RWPE2 (cell line): ENCODE measurements at regions not wholly inside any gene's neighbourhood (a gene's known extent, or its start where the extent isn't known, plus 50 kb on each side); places are given as distances from the start of the nearest gene placed in this dataset.

Experiments
- ATAC-seq: fragments of 200-7000 bp; cut with Tn5 transposase; 3 replicates; pipeline ENCODE4 v1.9.1; 2021; ENCODE audit warnings: low read depth
- DNase-seq: peaks from one replicate; pipeline ENCODE4 v3.0.0-alpha.2; 2020; ENCODE audit warnings: low spot score
- H3K27ac ChIP-seq: fragments of 450-650 bp; 2 replicates; pipeline ENCODE4 v1.5.1; 2017; ENCODE audit warnings: mild to moderate bottlenecking; ENCODE audit not compliant: poor library complexity, severe bottlenecking
- H3K27me3 ChIP-seq: fragments of 250-450 bp; sonication (Bioruptor Pico); 2 replicates; pipeline ENCODE4 v1.5.1; 2021; ENCODE audit warnings: mild to moderate bottlenecking, moderate library complexity; ENCODE audit not compliant: insufficient read depth, poor library complexity, severe bottlenecking
- H3K36me3 ChIP-seq: fragments of 250-450 bp; sonication (Bioruptor Pico); 2 replicates; pipeline ENCODE4 v1.5.1; 2020; ENCODE audit warnings: low read depth, mild to moderate bottlenecking, moderate library complexity
- H3K4me1 ChIP-seq: fragments of 250-450 bp; sonication (Bioruptor Pico); 2 replicates; pipeline ENCODE4 v1.5.1; 2021; ENCODE audit warnings: mild to moderate bottlenecking, moderate library complexity; ENCODE audit not compliant: insufficient read depth, poor library complexity, severe bottlenecking
- H3K4me3 ChIP-seq: fragments of 250-450 bp; sonication (Bioruptor Pico); 2 replicates; pipeline ENCODE4 v1.5.1; 2021; ENCODE audit warnings: mild to moderate bottlenecking, moderate library complexity; ENCODE audit not compliant: severe bottlenecking
- H3K9me3 ChIP-seq: fragments of 250-450 bp; sonication (Bioruptor Pico); 2 replicates; pipeline ENCODE4 v1.5.1; 2021; ENCODE audit warnings: mild to moderate bottlenecking, moderate library complexity; ENCODE audit not compliant: severe bottlenecking
- TF ChIP-seq, protein P1 (sequence below): fragments of 450-650 bp; IDR thresholded peaks from one replicate; pipeline ENCODE4 v1.5.1; 2017; ENCODE audit warnings: mild to moderate bottlenecking, moderate library complexity; ENCODE audit not compliant: poor library complexity, severe bottlenecking

DNA sequence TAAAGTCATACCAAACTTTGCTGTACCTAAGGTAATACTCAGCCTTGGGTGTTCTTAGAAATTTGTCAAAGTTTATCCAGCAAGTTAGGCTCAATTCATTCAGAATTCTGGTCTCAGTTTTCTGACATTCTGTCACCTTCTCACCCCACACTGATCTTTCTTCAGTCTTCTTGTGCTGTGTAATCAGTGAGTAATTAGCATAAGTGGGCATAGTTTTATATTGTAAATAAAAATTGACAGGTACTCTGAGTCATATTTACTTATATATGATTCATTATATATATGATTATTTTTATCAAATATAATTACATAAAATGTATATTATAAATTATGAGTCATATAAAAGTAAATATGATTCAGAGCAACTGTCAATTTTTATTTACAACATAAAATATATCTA, 170.9 kb upstream of the MAGI2 start:
- peak; percentile 43; the same call in 1 of the 3 replicates for ATAC-seq

GRCh38 chr7:79622781-79623180, 169.3 kb upstream of the MAGI2 start:
- H3K9me3 ChIP-seq = no peaks in the 10 kb centered on the region
- ATAC-seq (peak; percentile 90), DNase-seq (no peak)
- H3K27me3 ChIP-seq = no peaks in the 10 kb centered on the region
- H3K4me3 ChIP-seq = no peak overlapping the region
- no peaks in the 10 kb centered on the region for H3K36me3 ChIP-seq
- H3K27ac ChIP-seq = peak overlapping the region; percentile 36
- TF ChIP-seq, protein P1, sequence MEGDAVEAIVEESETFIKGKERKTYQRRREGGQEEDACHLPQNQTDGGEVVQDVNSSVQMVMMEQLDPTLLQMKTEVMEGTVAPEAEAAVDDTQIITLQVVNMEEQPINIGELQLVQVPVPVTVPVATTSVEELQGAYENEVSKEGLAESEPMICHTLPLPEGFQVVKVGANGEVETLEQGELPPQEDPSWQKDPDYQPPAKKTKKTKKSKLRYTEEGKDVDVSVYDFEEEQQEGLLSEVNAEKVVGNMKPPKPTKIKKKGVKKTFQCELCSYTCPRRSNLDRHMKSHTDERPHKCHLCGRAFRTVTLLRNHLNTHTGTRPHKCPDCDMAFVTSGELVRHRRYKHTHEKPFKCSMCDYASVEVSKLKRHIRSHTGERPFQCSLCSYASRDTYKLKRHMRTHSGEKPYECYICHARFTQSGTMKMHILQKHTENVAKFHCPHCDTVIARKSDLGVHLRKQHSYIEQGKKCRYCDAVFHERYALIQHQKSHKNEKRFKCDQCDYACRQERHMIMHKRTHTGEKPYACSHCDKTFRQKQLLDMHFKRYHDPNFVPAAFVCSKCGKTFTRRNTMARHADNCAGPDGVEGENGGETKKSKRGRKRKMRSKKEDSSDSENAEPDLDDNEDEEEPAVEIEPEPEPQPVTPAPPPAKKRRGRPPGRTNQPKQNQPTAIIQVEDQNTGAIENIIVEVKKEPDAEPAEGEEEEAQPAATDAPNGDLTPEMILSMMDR = no peak
- peaks cover 26% of the 10 kb centered on the region for H3K4me1 ChIP-seq

More for the DNA sequence above, 170.9 kb upstream of the MAGI2 start:
- Histone ChIP-seq H3K9me3 (no peaks in the 10 kb centered on the region), H3K4me1 (peaks cover 26% of the 10 kb centered on the region), H3K36me3 (no peaks in the 10 kb centered on the region), H3K27ac (no peak overlapping the region), H3K4me3 (no peak overlapping the region), H3K27me3 (no peaks in the 10 kb centered on the region)
- TF ChIP-seq, protein P1 = no peak
- DNase-seq = no peak

DNA sequence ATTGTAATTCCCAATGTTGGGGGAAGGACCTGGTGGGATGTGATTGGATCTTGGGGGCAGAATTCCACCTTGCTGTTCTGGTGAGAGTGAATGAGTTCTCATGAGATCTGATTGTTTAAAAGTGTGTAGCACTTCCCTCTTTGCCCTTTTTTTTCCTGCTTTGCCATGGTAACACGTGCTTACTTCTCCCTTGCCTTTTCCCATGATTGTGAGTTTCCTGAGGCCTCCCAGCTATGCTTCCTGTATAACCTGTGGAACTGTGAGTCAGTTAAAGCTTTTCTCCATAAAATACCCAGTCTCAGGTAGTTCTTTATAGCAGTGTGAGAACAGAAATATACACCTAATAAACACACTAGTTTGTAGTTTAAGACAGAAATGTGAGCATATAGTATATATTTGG, 166.8 kb upstream of the MAGI2 start:
- Histone ChIP-seq H3K27me3 (no peaks in the 10 kb centered on the region), H3K36me3 (no peaks in the 10 kb centered on the region), H3K4me3 (no peak overlapping the region), H3K4me1 (peaks cover 26% of the 10 kb centered on the region), H3K9me3 (no peaks in the 10 kb centered on the region), H3K27ac (no peak overlapping the region)
- ATAC-seq (peak; percentile 43; the same call in 1 of the 3 replicates), DNase-seq (no peak)
- TF ChIP-seq, protein P1 = no peak

- H3K36me3 ChIP-seq = no peaks in the 10 kb centered on the region
- ATAC-seq = no peak
- no peaks in the 10 kb centered on the region for H3K9me3 ChIP-seq
- H3K4me3 ChIP-seq = no peak overlapping the region
- H3K27ac ChIP-seq = no peak overlapping the region
- no peak for DNase-seq
- TF ChIP-seq, protein P1 = no peak
- no peaks in the 10 kb centered on the region for H3K27me3 ChIP-seq
- H3K4me1 ChIP-seq = peaks cover 24% of the 10 kb centered on the region
Measured at GRCh38 chr7:79619216-79619615, 165.7 kb upstream of the MAGI2 start.

DNA sequence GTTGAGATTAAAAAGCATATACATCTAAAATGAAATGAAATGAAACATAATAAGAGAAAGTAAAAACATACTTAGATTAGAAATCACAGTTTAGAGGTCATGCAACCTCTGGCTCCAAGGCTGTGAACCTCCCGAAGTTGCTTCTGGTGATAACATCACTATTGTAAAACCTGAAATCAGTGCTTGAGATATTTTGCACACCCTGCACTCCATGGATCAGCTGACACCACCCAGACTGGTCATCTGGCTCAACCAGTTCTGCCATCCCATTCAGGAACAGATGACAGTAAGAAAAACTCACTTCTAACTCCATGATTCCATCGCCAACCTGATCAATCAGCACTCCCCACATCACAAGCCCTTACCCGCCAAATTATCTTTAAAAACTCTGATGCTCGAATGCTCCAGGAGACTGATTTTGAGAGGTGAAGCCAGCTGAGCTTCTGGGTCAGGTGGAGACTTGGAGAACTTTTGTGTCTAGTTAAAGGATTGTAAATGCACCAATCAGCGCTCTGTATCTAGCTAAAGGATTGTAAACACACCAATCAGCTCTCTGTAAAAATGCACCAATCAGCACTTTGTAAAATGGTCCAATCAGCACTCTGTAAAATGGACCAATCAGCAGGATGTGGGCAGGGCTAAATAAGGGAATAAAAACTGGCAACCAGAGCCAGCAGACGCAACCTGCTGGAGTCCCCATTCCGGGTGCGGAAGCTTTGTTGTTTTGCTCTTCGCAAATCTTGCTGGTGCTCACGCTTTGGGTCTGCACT, 162.6 kb upstream of the MAGI2 start:
- Histone ChIP-seq H3K27ac (no peak overlapping the region), H3K36me3 (no peaks in the 10 kb centered on the region), H3K4me1 (peaks cover 3% of the 10 kb centered on the region), H3K9me3 (no peaks in the 10 kb centered on the region), H3K27me3 (no peaks in the 10 kb centered on the region), H3K4me3 (no peak overlapping the region)
- ATAC-seq (no peak), DNase-seq (no peak)
- TF ChIP-seq, protein P1 = no peak
